G401.6 (cell line): ENCODE measurements at regions not wholly inside any gene's neighbourhood (a gene's known extent, or its start where the extent isn't known, plus 50 kb on each side); places are given as distances from the start of the nearest gene placed in this dataset.

Experiments
- FAIRE-seq: peaks from 2 replicates; lab custom pipeline; 2012; peaks lifted over from hg19 to GRCh38; lab: Jason Lieb, UNC

GRCh38 chr12:115700896-115701465 is 576.5 kb downstream of the MED13L start:
- no peak for FAIRE-seq

- no peak for FAIRE-seq
Observed at GRCh38 chr12:115700081-115700480, 577.4 kb downstream of the MED13L start.

- FAIRE-seq, result no peak
Observed at GRCh38 chr12:115698257-115698656, 579.2 kb downstream of the MED13L start.

- no peak for FAIRE-seq
Observed at GRCh38 chr12:115697340-115697739, 580.2 kb downstream of the MED13L start.

- FAIRE-seq, result no peak
Observed at GRCh38 chr12:115694564-115694963, 582.9 kb downstream of the MED13L start.

GRCh38 chr12:115693970-115694369 is 583.5 kb downstream of the MED13L start:
- no peak for FAIRE-seq

- no peak for FAIRE-seq
Observed at GRCh38 chr12:115691123-115691522, 586.4 kb downstream of the MED13L start.

GRCh38 chr12:115687094-115687493 is 590.4 kb downstream of the MED13L start:
- FAIRE-seq, result no peak

- no peak for FAIRE-seq
Observed at GRCh38 chr12:115683240-115683780, 594.2 kb downstream of the MED13L start.

GRCh38 chr12:115680967-115681366 is 596.5 kb downstream of the MED13L start:
- no peak for FAIRE-seq

GRCh38 chr12:115672506-115673080 is 604.9 kb downstream of the MED13L start:
- FAIRE-seq, result no peak

- no peak for FAIRE-seq
Observed at GRCh38 chr12:115672086-115672485, 605.4 kb downstream of the MED13L start.

GRCh38 chr12:115670869-115671268 is 606.6 kb downstream of the MED13L start:
- FAIRE-seq, result no peak

GRCh38 chr12:115667116-115667515 is 610.4 kb downstream of the MED13L start:
- no peak for FAIRE-seq

- no peak for FAIRE-seq
Observed at GRCh38 chr12:115666168-115666567, 611.3 kb downstream of the MED13L start.

GRCh38 chr12:115661112-115661511 is 616.4 kb downstream of the MED13L start:
- no peak for FAIRE-seq

- FAIRE-seq, result no peak
Observed at GRCh38 chr12:115660211-115660805, 617.2 kb downstream of the MED13L start.

- no peak for FAIRE-seq
Observed at GRCh38 chr12:115659422-115659821, 618.1 kb downstream of the MED13L start.

- FAIRE-seq, result no peak
Observed at GRCh38 chr12:115657081-115658013, 620.1 kb downstream of the MED13L start.

GRCh38 chr12:115650026-115650425 is 627.5 kb downstream of the MED13L start:
- no peak for FAIRE-seq

- FAIRE-seq, result no peak
Observed at GRCh38 chr12:115648463-115648862, 629.0 kb downstream of the MED13L start.

GRCh38 chr12:115646210-115646609 is 631.3 kb downstream of the MED13L start:
- no peak for FAIRE-seq

- FAIRE-seq, result no peak
Observed at GRCh38 chr12:115640929-115641328, 636.6 kb downstream of the MED13L start.
